Uterus (tissue), 2 donors: ENCODE measurements at regions not wholly inside any gene's neighbourhood (a gene's known extent, or its start where the extent isn't known, plus 50 kb on each side); places are given as distances from the start of the nearest gene placed in this dataset.

Experiments used
- CTCF ChIP-seq, 4 experiments: fragments of 200-600 bp in 2 of 4; fragments of 450-650 bp in 2 of 4; sonication (generic) in 2 of 4; IDR thresholded peaks; one replicate each; pipeline ENCODE4 v1.5.1; 2016 to 2019; ENCODE audit warnings: antibody characterized with exemption in 4 of 4, mild to moderate bottlenecking in 2 of 4, moderate library complexity in 1 of 4
- POLR2A ChIP-seq, 2 donors: fragments of 450-650 bp; IDR thresholded peaks; one replicate each; pipeline ENCODE4 v1.6.1; 2016; ENCODE audit warnings: antibody characterized with exemption in 2 of 2, mild to moderate bottlenecking in 1 of 2, moderate library complexity in 1 of 2

DNA sequence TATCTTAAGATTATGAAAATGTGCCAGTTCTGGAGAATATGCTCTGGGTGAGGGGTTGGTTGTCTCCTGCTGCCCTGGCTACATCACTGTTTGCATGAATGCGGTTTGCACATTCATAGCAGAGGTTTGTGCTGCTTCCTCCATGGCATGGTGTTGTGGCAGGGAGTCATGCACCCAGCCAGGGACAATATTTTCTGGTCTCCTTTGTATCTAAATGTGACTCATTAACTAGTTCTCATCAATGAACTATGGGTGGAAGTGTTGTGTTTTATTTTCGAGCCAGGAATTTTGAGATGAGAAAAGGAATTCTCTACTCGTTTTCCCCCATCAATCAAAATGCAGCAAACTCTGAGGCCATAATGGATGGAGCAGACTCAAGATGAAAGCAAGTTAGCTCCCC lies 527.3 kb downstream of the SNAPC1 start:
- TF ChIP-seq CTCF (IDR thresholded peaks at IDR 0.05) (no peak), POLR2A (IDR thresholded peaks at IDR 0.05) (no peak)
